Testis (tissue), 2 donors: ENCODE measurements at regions not wholly inside any gene's neighbourhood (a gene's known extent, or its start where the extent isn't known, plus 50 kb on each side); places are given as distances from the start of the nearest gene placed in this dataset.

Source experiments
- DNase-seq: peaks from one replicate; pipeline ENCODE4 v3.0.0-alpha.2; 2019
- H3K27ac ChIP-seq, 2 donors: fragments of 200-600 bp; sonication (generic); one replicate each; pipeline ENCODE4 v1.5.1; 2019
- H3K27me3 ChIP-seq: fragments of 200-600 bp; sonication (generic); one replicate; pipeline ENCODE4 v1.5.1; 2019
- H3K36me3 ChIP-seq: fragments of 200-600 bp; sonication (generic); one replicate; pipeline ENCODE4 v1.5.1; 2017; ENCODE audit warnings: low read depth; ENCODE audit errors: missing control alignments
- H3K4me1 ChIP-seq: fragments of 200-600 bp; sonication (generic); one replicate; pipeline ENCODE4 v1.5.1; 2019
- H3K4me3 ChIP-seq, 2 donors: fragments of 200-600 bp; sonication (generic); one replicate each; pipeline ENCODE4 v1.5.1; 2017 to 2019
- H3K9me3 ChIP-seq: fragments of 200-600 bp; sonication (generic); one replicate; pipeline ENCODE4 v1.5.1; 2017
- CTCF ChIP-seq, 3 experiments: fragments of 450-650 bp in 2 of 3; fragments of 200-600 bp in 1 of 3; sonication (generic) in 1 of 3; IDR thresholded peaks; one replicate each; pipeline ENCODE4 v1.5.1; 2016 to 2019; ENCODE audit warnings: antibody characterized with exemption in 3 of 3, mild to moderate bottlenecking in 2 of 3, moderate library complexity in 1 of 3
- POLR2A ChIP-seq: fragments of 450-650 bp; IDR thresholded peaks from one replicate; pipeline ENCODE4 v1.6.1; 2017; ENCODE audit warnings: antibody characterized with exemption, mild to moderate bottlenecking, moderate library complexity
- WGBS, 2 donors: methylation state at CpG; one replicate each; pipeline ENCODE4 v1.1.5; 2018; 5-methylcytosine and 5-hydroxymethylcytosine counted together
- intact Hi-C: fragments of 100-400 bp; cut with DNase I; formaldehyde crosslinking; loops from one replicate; pipeline ENCODE4 v1.15.1; 2023; ENCODE audit warnings: low total_unique reads

GRCh38 chr9:134535171-134535570 is 106.4 kb upstream of the COL5A1 start:
- intact Hi-C loops: no loop called here
- Histone ChIP-seq H3K9me3 (no peaks in the 10 kb centered on the region), H3K4me3 (no peak overlapping the region), H3K4me1 (peaks cover 5% of the 10 kb centered on the region), H3K27ac (no peak overlapping the region), H3K27me3 (no peaks in the 10 kb centered on the region), H3K36me3 (no peaks in the 10 kb centered on the region)
- no peak for TF ChIP-seq CTCF (IDR thresholded peaks at IDR 0.05)
- no peak for TF ChIP-seq POLR2A
- 91 to 92% methylated on average over 9 of the region's 9 CpGs for WGBS, 2 donors
- no peak for DNase-seq

- H3K36me3 ChIP-seq: no peaks in the 10 kb centered on the region
- peaks cover 5% of the 10 kb centered on the region for H3K4me1 ChIP-seq
- H3K27me3 ChIP-seq: no peaks in the 10 kb centered on the region
- TF ChIP-seq POLR2A (no peak), CTCF (IDR thresholded peaks at IDR 0.05) (no peak)
- no peak overlapping the region for H3K27ac ChIP-seq
- no peak for DNase-seq
- 87 to 90% methylated on average over 22 of the region's 22 CpGs for WGBS, 2 donors
- H3K9me3 ChIP-seq: no peaks in the 10 kb centered on the region
- H3K4me3 ChIP-seq: no peak overlapping the region
- intact Hi-C loops: no loop called here
These were observed 105.3 kb upstream of the COL5A1 start for GRCh38 chr9:134536101-134536900.

- H3K9me3 ChIP-seq: no peaks in the 10 kb centered on the region
- DNase-seq: no peak
- no peak for TF ChIP-seq POLR2A
- TF ChIP-seq CTCF (IDR thresholded peaks at IDR 0.05): no peak
- H3K36me3 ChIP-seq: no peaks in the 10 kb centered on the region
- H3K27ac ChIP-seq: no peak overlapping the region
- peaks cover 5% of the 10 kb centered on the region for H3K4me1 ChIP-seq
- WGBS, 2 donors: 86 to 91% methylated on average over 12 to 14 of the region's 14 CpGs
- intact Hi-C loops: no loop called here
- H3K27me3 ChIP-seq: no peaks in the 10 kb centered on the region
- no peak overlapping the region for H3K4me3 ChIP-seq
These were observed 104.7 kb upstream of the COL5A1 start for GRCh38 chr9:134536931-134537330.

GRCh38 chr9:134537951-134538641 is 103.5 kb upstream of the COL5A1 start:
- H3K9me3 ChIP-seq: no peaks in the 10 kb centered on the region
- H3K4me1 ChIP-seq: peaks cover 5% of the 10 kb centered on the region
- H3K4me3 ChIP-seq: no peak overlapping the region
- no peak overlapping the region for H3K27ac ChIP-seq
- WGBS, 2 donors: 59 to 62% methylated on average over 11 to 21 of the region's 21 CpGs
- DNase-seq: no peak
- TF ChIP-seq POLR2A: no peak
- no peak for TF ChIP-seq CTCF (IDR thresholded peaks at IDR 0.05)
- intact Hi-C loops: no loop called here
- no peaks in the 10 kb centered on the region for H3K27me3 ChIP-seq
- H3K36me3 ChIP-seq: no peaks in the 10 kb centered on the region
